GM12878 (cell line): ENCODE measurements at regions not wholly inside any gene's neighbourhood (a gene's known extent, or its start where the extent isn't known, plus 50 kb on each side); places are given as distances from the start of the nearest gene placed in this dataset.

Experiments used
- CTCF ChIP-seq, 3 experiments: IDR thresholded peaks in 2 of 3; conservative IDR thresholded peaks in 1 of 3; 2 replicates each; pipeline ENCODE4 v1.5.1; 2011; ENCODE audit warnings: low read depth in 3 of 3, low read length in 3 of 3, mild to moderate bottlenecking in 3 of 3, control low read depth in 2 of 3, moderate library complexity in 2 of 3, inconsistent platforms in 1 of 3, mixed read lengths in 1 of 3; ENCODE audit not compliant: control insufficient read depth in 2 of 3, insufficient read depth in 1 of 3; ENCODE audit errors: extremely low read depth in 1 of 3
- E2F4 ChIP-seq: IDR thresholded peaks from 2 replicates; pipeline ENCODE4 v1.6.1; 2012; ENCODE audit warnings: low read depth, low read length, improper control_type of control experiment
- RFX5 ChIP-seq: IDR thresholded peaks from 2 replicates; pipeline ENCODE4 v1.6.1; 2011; ENCODE audit warnings: low read depth, low read length, improper control_type of control experiment
- ZNF592 ChIP-seq: fragments of 450-650 bp; IDR thresholded peaks from 2 replicates; pipeline ENCODE4 v1.6.1; 2017; ENCODE audit warnings: mild to moderate bottlenecking, moderate library complexity

GRCh38 chr5:72654231-72654630 lies 147.0 kb upstream of the ZNF366 start:
- no peak for TF ChIP-seq CTCF (IDR thresholded peaks at IDR 0.05 in 2 of 3, conservative IDR thresholded peaks at IDR 0.05 in 1 of 3; ENCODE audit: control insufficient read depth in 2 of 3, extremely low read depth in 1 of 3, insufficient read depth in 1 of 3, low read depth in 3 of 3, low read length in 3 of 3)
- no peak for TF ChIP-seq RFX5
- no peak for TF ChIP-seq E2F4
- no peak for TF ChIP-seq ZNF592
